Hepatocyte (in vitro differentiated cells): ENCODE measurements at regions not wholly inside any gene's neighbourhood (a gene's known extent, or its start where the extent isn't known, plus 50 kb on each side); places are given as distances from the start of the nearest gene placed in this dataset.

ENCODE experiments used
- DNase-seq: peaks from one replicate; pipeline ENCODE4 v3.0.0-alpha.2; 2016; ENCODE audit warnings: low spot score
- H2AFZ ChIP-seq: fragments of 200-600 bp; sonication (generic); 2 replicates; pipeline ENCODE4 v1.6.0; 2016; ENCODE audit warnings: antibody characterized with exemption, mild to moderate bottlenecking
- H3K27ac ChIP-seq: fragments of 200-600 bp; sonication (generic); 2 replicates; pipeline ENCODE4 v1.5.1; 2016; ENCODE audit warnings: mild to moderate bottlenecking
- H3K27me3 ChIP-seq: fragments of 200-600 bp; sonication (generic); 2 replicates; pipeline ENCODE4 v1.6.1; 2016
- H3K36me3 ChIP-seq: fragments of 200-600 bp; sonication (generic); replicated peaks from 2 replicates; pipeline ENCODE4 v1.5.1; 2016; ENCODE audit warnings: low read depth; ENCODE audit not compliant: insufficient read depth
- H3K4me1 ChIP-seq: fragments of 200-600 bp; sonication (generic); 2 replicates; pipeline ENCODE4 v1.5.1; 2016; ENCODE audit warnings: mild to moderate bottlenecking, moderate library complexity; ENCODE audit not compliant: insufficient read depth
- H3K4me2 ChIP-seq: fragments of 200-600 bp; sonication (generic); 2 replicates; pipeline ENCODE4 v1.6.0; 2016
- H3K4me3 ChIP-seq: fragments of 200-600 bp; sonication (generic); 2 replicates; pipeline ENCODE4 v1.5.1; 2016; ENCODE audit warnings: mild to moderate bottlenecking
- H3K79me2 ChIP-seq: fragments of 200-600 bp; sonication (generic); 2 replicates; pipeline ENCODE4 v1.6.0; 2017; ENCODE audit warnings: mild to moderate bottlenecking
- H3K9me2 ChIP-seq: fragments of 200-600 bp; sonication (generic); replicated peaks from 2 replicates; pipeline ENCODE4 v1.6.0; 2017; ENCODE audit warnings: mild to moderate bottlenecking; ENCODE audit not compliant: insufficient read depth
- H3K9me3 ChIP-seq: fragments of 200-600 bp; sonication (generic); 2 replicates; pipeline ENCODE4 v1.5.1; 2016; ENCODE audit warnings: low read depth, mild to moderate bottlenecking
- H4K20me1 ChIP-seq: fragments of 200-600 bp; sonication (generic); 2 replicates; pipeline ENCODE4 v1.6.0; 2016; ENCODE audit warnings: mild to moderate bottlenecking; ENCODE audit not compliant: insufficient read depth, poor library complexity, severe bottlenecking
- EZH2 ChIP-seq: fragments of 200-600 bp; sonication (generic); IDR thresholded peaks from 2 replicates; pipeline ENCODE4 v1.6.1; 2016; ENCODE audit warnings: antibody characterized with exemption, mild to moderate bottlenecking, borderline replicate concordance
- EZH2phosphoT487 ChIP-seq: fragments of 200-600 bp; sonication (generic); IDR thresholded peaks from one replicate; pipeline ENCODE4 v1.6.1; 2018; ENCODE audit warnings: antibody characterized with exemption, mild to moderate bottlenecking, low read depth, moderate library complexity; ENCODE audit not compliant: unreplicated experiment, severe bottlenecking
- WGBS: methylation state at CpG from one replicate; pipeline ENCODE4 v1.1.6; 2016; ENCODE audit warnings: low lambda C conversion rate; ENCODE audit errors: missing lambda C conversion rate; 5-methylcytosine and 5-hydroxymethylcytosine counted together
- TF ChIP-seq, protein P1 (sequence below): fragments of 200-600 bp; sonication (generic); IDR thresholded peaks from 2 replicates; pipeline ENCODE4 v1.5.1; 2016; ENCODE audit warnings: antibody characterized with exemption, mild to moderate bottlenecking; ENCODE audit not compliant: poor library complexity

DNA sequence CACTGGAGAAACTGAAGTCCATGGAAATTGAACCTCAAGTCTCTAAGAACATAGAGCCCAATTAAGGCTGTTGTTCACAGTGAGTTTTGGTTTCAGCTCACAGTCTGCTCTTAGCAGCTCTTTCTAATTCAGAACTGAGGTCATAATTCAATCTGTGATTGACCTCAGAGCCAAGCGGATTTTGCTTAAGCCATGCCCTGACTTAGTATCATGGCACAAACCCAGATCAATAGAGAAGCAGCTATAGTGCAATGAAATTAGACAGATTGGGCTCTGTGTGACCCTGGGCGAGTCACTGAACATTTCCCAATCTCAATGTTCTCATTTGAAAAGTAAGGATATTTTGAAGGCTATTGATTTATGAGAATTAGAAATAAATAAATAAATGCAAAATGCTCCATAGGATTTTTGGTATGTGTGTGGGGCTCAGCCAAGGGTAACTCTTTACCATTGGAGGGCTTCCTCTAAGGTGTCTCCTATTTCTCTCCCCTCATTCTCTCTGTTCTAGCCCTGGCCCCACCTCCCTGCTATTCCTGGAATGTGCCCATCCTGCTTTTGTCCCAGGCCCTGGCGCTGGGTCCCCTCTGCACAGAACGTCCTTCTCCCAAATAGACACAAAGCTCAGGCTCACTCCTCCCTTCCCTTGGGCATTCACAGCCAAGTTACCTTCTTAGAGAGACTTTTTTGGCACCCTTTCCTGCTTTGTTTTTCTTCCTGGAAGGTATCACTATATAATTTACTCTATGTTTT lies 239.6 kb downstream of the LPIN1 start:
- Histone ChIP-seq H3K4me1 (no peaks in the 10 kb centered on the region), H3K36me3 (no peaks in the 10 kb centered on the region), H4K20me1 (no peaks in the 10 kb centered on the region), H3K27me3 (no peaks in the 10 kb centered on the region), H3K79me2 (no peaks in the 10 kb centered on the region), H3K4me2 (no peak overlapping the region), H3K4me3 (no peak overlapping the region), H3K9me2 (no peaks in the 10 kb centered on the region), H3K27ac (no peak overlapping the region), H2AFZ (no peak overlapping the region), H3K9me3 (no peaks in the 10 kb centered on the region)
- 87% methylated on average over 4 of the region's 4 CpGs for WGBS
- no peak for DNase-seq
- TF ChIP-seq, protein P1, sequence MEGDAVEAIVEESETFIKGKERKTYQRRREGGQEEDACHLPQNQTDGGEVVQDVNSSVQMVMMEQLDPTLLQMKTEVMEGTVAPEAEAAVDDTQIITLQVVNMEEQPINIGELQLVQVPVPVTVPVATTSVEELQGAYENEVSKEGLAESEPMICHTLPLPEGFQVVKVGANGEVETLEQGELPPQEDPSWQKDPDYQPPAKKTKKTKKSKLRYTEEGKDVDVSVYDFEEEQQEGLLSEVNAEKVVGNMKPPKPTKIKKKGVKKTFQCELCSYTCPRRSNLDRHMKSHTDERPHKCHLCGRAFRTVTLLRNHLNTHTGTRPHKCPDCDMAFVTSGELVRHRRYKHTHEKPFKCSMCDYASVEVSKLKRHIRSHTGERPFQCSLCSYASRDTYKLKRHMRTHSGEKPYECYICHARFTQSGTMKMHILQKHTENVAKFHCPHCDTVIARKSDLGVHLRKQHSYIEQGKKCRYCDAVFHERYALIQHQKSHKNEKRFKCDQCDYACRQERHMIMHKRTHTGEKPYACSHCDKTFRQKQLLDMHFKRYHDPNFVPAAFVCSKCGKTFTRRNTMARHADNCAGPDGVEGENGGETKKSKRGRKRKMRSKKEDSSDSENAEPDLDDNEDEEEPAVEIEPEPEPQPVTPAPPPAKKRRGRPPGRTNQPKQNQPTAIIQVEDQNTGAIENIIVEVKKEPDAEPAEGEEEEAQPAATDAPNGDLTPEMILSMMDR = no peak
- no peak for TF ChIP-seq EZH2
- TF ChIP-seq EZH2phosphoT487 = no peak

DNA sequence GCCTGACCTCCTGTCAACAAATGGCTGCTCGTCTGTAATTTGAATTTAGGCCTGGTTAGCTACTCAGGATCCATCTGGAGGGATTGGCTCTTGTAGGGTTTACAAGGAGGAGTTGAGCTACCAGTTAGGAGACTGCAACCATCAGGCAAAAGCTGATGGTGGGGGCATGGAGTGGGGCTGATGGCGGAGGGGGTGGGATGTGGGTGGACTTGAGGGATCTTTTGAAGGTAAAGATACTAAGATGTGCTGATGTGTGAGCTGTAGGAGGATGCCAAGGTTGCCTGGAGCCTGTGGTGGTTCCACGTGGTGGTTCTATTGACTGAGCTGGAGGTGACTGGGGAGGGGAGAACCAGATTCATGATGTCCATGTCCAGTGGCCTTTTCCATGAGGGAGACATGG lies 240.7 kb downstream of the LPIN1 start:
- Histone ChIP-seq H3K9me2 (no peaks in the 10 kb centered on the region), H3K36me3 (no peaks in the 10 kb centered on the region), H3K27ac (no peak overlapping the region), H4K20me1 (no peaks in the 10 kb centered on the region), H2AFZ (no peak overlapping the region), H3K9me3 (no peaks in the 10 kb centered on the region), H3K79me2 (no peaks in the 10 kb centered on the region), H3K4me2 (no peak overlapping the region), H3K4me3 (no peak overlapping the region), H3K27me3 (no peaks in the 10 kb centered on the region), H3K4me1 (no peaks in the 10 kb centered on the region)
- no peak for DNase-seq
- 83% methylated on average over 3 of the region's 3 CpGs for WGBS
- no peak for TF ChIP-seq EZH2phosphoT487
- TF ChIP-seq, protein P1 = no peak
- TF ChIP-seq EZH2 = no peak

GRCh38 chr2:11988691-11989353 lies 242.4 kb downstream of the LPIN1 start:
- H3K36me3 ChIP-seq = no peaks in the 10 kb centered on the region
- no peaks in the 10 kb centered on the region for H4K20me1 ChIP-seq
- no peak for DNase-seq
- no peaks in the 10 kb centered on the region for H3K79me2 ChIP-seq
- 94% methylated on average over 14 of the region's 14 CpGs for WGBS
- no peak overlapping the region for H2AFZ ChIP-seq
- no peaks in the 10 kb centered on the region for H3K9me2 ChIP-seq
- no peaks in the 10 kb centered on the region for H3K4me1 ChIP-seq
- no peak overlapping the region for H3K4me3 ChIP-seq
- TF ChIP-seq, protein P1 = no peak
- H3K4me2 ChIP-seq = no peak overlapping the region
- no peaks in the 10 kb centered on the region for H3K27me3 ChIP-seq
- H3K27ac ChIP-seq = no peak overlapping the region
- no peaks in the 10 kb centered on the region for H3K9me3 ChIP-seq
